CD8-positive, alpha-beta memory T cell (primary cell): ENCODE measurements at regions not wholly inside any gene's neighbourhood (a gene's known extent, or its start where the extent isn't known, plus 50 kb on each side); places are given as distances from the start of the nearest gene placed in this dataset.

Experiments used
- CTCF ChIA-PET: fragments of 350-600 bp; sonication (Branson Sonifier 250); formaldehyde crosslinking; loops from one replicate; lab custom pipeline; 2021; ENCODE audit warnings: antibody characterized with exemption; lab: Charles Lee
- POLR2A ChIA-PET: fragments of 350-600 bp; sonication (Branson Sonifier 250); formaldehyde crosslinking; loops from one replicate; lab custom pipeline; 2021; ENCODE audit warnings: antibody characterized with exemption; lab: Charles Lee
- DNase-seq, 5 donors: peaks; one replicate each; pipeline versions ENCODE4 v3.0.0 to v3.0.0-alpha.2; 2020 to 2022; ENCODE audit warnings: mixed read lengths in 1 of 5
- H3K27ac ChIP-seq: one replicate; pipeline ENCODE4 v1.7.0; 2013; ENCODE audit warnings: low read depth, mild to moderate bottlenecking, low read length, moderate library complexity
- H3K27me3 ChIP-seq: 2 replicates; pipeline ENCODE4 v1.7.0; 2013; ENCODE audit warnings: low read length, mild to moderate bottlenecking; ENCODE audit not compliant: insufficient read depth, poor library complexity, severe bottlenecking
- H3K36me3 ChIP-seq: 2 replicates; pipeline ENCODE4 v1.7.0; 2013; ENCODE audit warnings: mild to moderate bottlenecking, low read length, moderate library complexity; ENCODE audit not compliant: insufficient read depth
- H3K4me1 ChIP-seq: 2 replicates; pipeline ENCODE4 v1.7.0; 2013; ENCODE audit warnings: mild to moderate bottlenecking, low read length, moderate library complexity; ENCODE audit not compliant: insufficient read depth
- H3K4me3 ChIP-seq: 2 replicates; pipeline ENCODE4 v1.7.0; 2013; ENCODE audit warnings: mild to moderate bottlenecking, low read length
- H3K9me3 ChIP-seq: 2 replicates; pipeline ENCODE4 v1.7.0; 2013; ENCODE audit warnings: mild to moderate bottlenecking, low read length
- H3K27ac Mint-ChIP-seq, 8 donors: one replicate each; pipeline ENCODE4 v1.8.0; 2020 to 2021; ENCODE audit warnings: mixed read lengths in 8 of 8, mild to moderate bottlenecking in 6 of 8, inconsistent platforms in 3 of 8, moderate library complexity in 3 of 8
- H3K27me3 Mint-ChIP-seq, 2 donors: one replicate each; pipeline ENCODE4 v1.8.0; 2020 to 2021; ENCODE audit warnings: mixed read lengths in 2 of 2, mild to moderate bottlenecking in 1 of 2, moderate library complexity in 1 of 2
- H3K36me3 Mint-ChIP-seq, 3 donors: one replicate each; pipeline ENCODE4 v1.8.0; 2020 to 2021; ENCODE audit warnings: mixed read lengths in 3 of 3, inconsistent platforms in 1 of 3, mild to moderate bottlenecking in 1 of 3
- H3K4me1 Mint-ChIP-seq, 3 donors: one replicate each; pipeline ENCODE4 v1.8.0; 2020 to 2021; ENCODE audit warnings: mixed read lengths in 3 of 3, inconsistent platforms in 1 of 3, mild to moderate bottlenecking in 1 of 3
- H3K4me3 Mint-ChIP-seq, 7 donors: one replicate each; pipeline ENCODE4 v1.8.0; 2020 to 2021; ENCODE audit warnings: mixed read lengths in 7 of 7, mild to moderate bottlenecking in 6 of 7, moderate library complexity in 4 of 7, inconsistent platforms in 2 of 7
- H3K9me3 Mint-ChIP-seq, 5 donors: one replicate each; pipeline ENCODE4 v1.8.0; 2020 to 2022; ENCODE audit warnings: mixed read lengths in 5 of 5, mild to moderate bottlenecking in 3 of 5, moderate library complexity in 2 of 5, inconsistent platforms in 1 of 5

- no peak for DNase-seq
- CTCF ChIA-PET = interaction anchor here (1.2 kb wide), 1 partner anchor 71 kb away, joined by 3 read pairs; no protein-coding TSS in a partner anchor
- no peaks in the 10 kb centered on the region for H3K9me3 Mint-ChIP-seq
Measured at GRCh38 chr17:36777118-36777517, 160.2 kb upstream of the LHX1 start.

DNA sequence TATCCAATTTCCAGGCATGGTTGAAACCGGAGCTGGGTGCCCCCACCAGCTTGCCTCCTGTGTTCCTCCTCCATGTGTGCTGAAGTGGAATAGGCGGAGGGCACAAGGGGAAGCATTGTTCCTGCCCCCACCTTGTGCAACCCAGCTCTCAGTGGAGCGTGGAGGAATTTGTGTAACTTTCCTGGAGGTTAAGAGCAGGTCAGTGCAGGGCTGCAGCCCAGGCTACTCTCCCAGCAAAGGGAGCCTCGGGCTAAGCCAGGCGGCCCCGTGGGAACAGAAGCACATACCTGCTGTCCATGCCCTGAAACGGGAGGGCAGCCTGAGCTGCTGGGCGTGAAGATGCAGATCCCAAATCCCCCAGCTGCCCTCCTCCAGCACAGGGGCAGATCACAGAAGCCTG, 158.8 kb upstream of the LHX1 start:
- H3K9me3 ChIP-seq = no peaks in the 10 kb centered on the region
- no peaks in the 10 kb centered on the region for H3K4me1 ChIP-seq
- no peak overlapping the region for H3K4me3 Mint-ChIP-seq
- no peak for DNase-seq
- no peaks in the 10 kb centered on the region for H3K4me1 Mint-ChIP-seq
- H3K27ac ChIP-seq = no peak overlapping the region
- no peak overlapping the region for H3K4me3 ChIP-seq
- peaks cover 0 to 5% (median 0%) of the 10 kb centered on the region in 3 donors for H3K36me3 Mint-ChIP-seq
- no peak overlapping the region for H3K27ac Mint-ChIP-seq
- CTCF ChIA-PET = no interaction called here
- H3K9me3 Mint-ChIP-seq = no peaks in the 10 kb centered on the region
- peaks cover 31 to 69% of the 10 kb centered on the region in 2 donors for H3K27me3 Mint-ChIP-seq
- H3K36me3 ChIP-seq = no peaks in the 10 kb centered on the region
- POLR2A ChIA-PET = no interaction called here
- H3K27me3 ChIP-seq = peaks cover 4% of the 10 kb centered on the region

More at GRCh38 chr17:36777118-36777517, 160.2 kb upstream of the LHX1 start:
- Histone ChIP-seq H3K27me3 (peaks cover 4% of the 10 kb centered on the region), H3K36me3 (no peaks in the 10 kb centered on the region), H3K9me3 (no peaks in the 10 kb centered on the region), H3K4me3 (no peak overlapping the region), H3K4me1 (no peaks in the 10 kb centered on the region), H3K27ac (no peak overlapping the region)
- peaks cover 24 to 60% of the 10 kb centered on the region in 2 donors for H3K27me3 Mint-ChIP-seq
- no peak overlapping the region for H3K27ac Mint-ChIP-seq
- H3K36me3 Mint-ChIP-seq = peaks cover 0 to 5% (median 0%) of the 10 kb centered on the region in 3 donors
- H3K4me1 Mint-ChIP-seq = no peaks in the 10 kb centered on the region
- POLR2A ChIA-PET = no interaction called here
- H3K4me3 Mint-ChIP-seq = no peak overlapping the region

DNA sequence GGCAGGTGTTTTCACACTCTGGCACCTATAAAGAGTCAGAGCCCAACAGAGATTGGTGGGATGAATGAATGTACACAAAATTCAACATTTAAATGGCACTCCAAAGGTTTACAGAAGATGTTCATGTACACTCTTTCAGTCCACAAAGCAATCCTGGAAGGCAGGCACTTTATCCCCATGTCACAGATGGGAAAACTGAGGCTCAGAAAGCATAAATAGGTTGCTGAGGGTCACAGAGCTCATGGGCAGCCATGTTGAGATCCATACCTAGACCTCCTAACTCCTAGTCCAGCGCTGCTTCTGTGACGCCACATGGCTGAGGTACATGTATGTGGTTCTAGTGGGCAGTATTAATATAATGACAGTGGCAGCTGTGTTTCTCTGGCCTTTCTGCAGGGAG, 157.7 kb upstream of the LHX1 start:
- Mint-ChIP-seq H3K9me3 (no peaks in the 10 kb centered on the region), H3K4me3 (no peak overlapping the region), H3K4me1 (no peaks in the 10 kb centered on the region), H3K27me3 (peaks cover 35 to 74% of the 10 kb centered on the region in 2 donors), H3K27ac (no peak overlapping the region), H3K36me3 (peaks cover 0 to 5% (median 0%) of the 10 kb centered on the region in 3 donors)
- ChIA-PET POLR2A (no interaction called here), CTCF (no interaction called here)
- Histone ChIP-seq H3K9me3 (no peaks in the 10 kb centered on the region), H3K4me3 (no peak overlapping the region), H3K27ac (no peak overlapping the region), H3K4me1 (no peaks in the 10 kb centered on the region), H3K36me3 (no peaks in the 10 kb centered on the region), H3K27me3 (no peaks in the 10 kb centered on the region)
- no peak for DNase-seq

DNA sequence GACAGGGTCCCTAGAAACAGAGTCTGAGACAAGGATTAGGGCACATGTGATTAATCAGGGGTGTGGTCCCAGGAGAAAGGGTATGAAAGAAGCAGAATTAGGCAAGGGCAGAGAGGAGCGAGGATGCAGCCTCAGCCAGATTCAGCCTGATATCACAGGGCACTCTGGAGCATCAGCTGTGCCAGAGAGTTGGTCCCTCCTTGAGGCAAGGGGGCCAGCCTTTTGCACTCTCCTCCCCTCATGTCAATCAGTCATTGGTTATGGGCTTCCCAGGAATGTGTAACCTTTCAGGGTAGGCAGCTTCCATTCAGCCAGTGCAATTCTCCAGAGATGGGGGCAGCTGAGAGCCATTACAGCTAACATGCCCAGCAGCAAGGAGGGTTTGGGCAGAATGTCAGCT, 152.6 kb upstream of the LHX1 start:
- ChIA-PET CTCF (no interaction called here), POLR2A (no interaction called here)
- Mint-ChIP-seq H3K4me3 (peak overlapping the region in 1 of 7 donors; percentile 66), H3K27ac (no peak overlapping the region), H3K4me1 (no peaks in the 10 kb centered on the region), H3K9me3 (peaks cover 0 to 7% (median 0%) of the 10 kb centered on the region in 5 donors), H3K36me3 (no peaks in the 10 kb centered on the region), H3K27me3 (peaks cover 28 to 58% of the 10 kb centered on the region in 2 donors)
- no peak for DNase-seq
- H3K4me1 ChIP-seq = no peaks in the 10 kb centered on the region
- no peak overlapping the region for H3K27ac ChIP-seq
- H3K27me3 ChIP-seq = no peaks in the 10 kb centered on the region
- H3K4me3 ChIP-seq = no peak overlapping the region
- no peaks in the 10 kb centered on the region for H3K9me3 ChIP-seq
- no peaks in the 10 kb centered on the region for H3K36me3 ChIP-seq

DNA sequence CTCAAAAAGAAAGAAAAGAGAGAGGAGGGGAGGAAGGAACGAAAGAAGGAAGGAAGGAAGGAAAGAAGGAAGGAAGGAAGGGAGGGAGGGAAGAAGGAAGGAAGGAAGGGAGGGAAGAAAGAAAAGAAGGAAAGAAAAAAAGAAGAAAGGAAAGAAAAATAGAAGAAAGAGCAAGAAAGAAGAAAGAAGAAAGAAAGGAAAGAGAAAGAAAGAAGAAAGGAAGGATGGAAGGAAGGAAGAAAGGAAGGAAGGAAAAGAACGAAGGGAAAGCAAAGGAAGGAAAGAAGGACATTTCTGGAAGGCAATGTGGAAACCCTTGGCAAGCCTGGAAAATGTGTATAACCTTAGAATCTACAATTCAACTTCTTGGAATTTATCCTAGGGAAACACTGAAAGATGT, 150.4 kb upstream of the LHX1 start:
- H3K27me3 ChIP-seq = no peaks in the 10 kb centered on the region
- H3K27me3 Mint-ChIP-seq = peaks cover 32 to 63% of the 10 kb centered on the region in 2 donors
- H3K36me3 ChIP-seq = no peaks in the 10 kb centered on the region
- CTCF ChIA-PET = no interaction called here
- peaks cover 0 to 7% (median 0%) of the 10 kb centered on the region in 5 donors for H3K9me3 Mint-ChIP-seq
- H3K4me3 Mint-ChIP-seq = no peak overlapping the region
- H3K4me1 ChIP-seq = no peaks in the 10 kb centered on the region
- no peak overlapping the region for H3K27ac Mint-ChIP-seq
- no peaks in the 10 kb centered on the region for H3K4me1 Mint-ChIP-seq
- H3K36me3 Mint-ChIP-seq = no peaks in the 10 kb centered on the region
- DNase-seq = no peak
- H3K27ac ChIP-seq = no peak overlapping the region
- no peaks in the 10 kb centered on the region for H3K9me3 ChIP-seq
- H3K4me3 ChIP-seq = no peak overlapping the region
- POLR2A ChIA-PET = no interaction called here

DNA sequence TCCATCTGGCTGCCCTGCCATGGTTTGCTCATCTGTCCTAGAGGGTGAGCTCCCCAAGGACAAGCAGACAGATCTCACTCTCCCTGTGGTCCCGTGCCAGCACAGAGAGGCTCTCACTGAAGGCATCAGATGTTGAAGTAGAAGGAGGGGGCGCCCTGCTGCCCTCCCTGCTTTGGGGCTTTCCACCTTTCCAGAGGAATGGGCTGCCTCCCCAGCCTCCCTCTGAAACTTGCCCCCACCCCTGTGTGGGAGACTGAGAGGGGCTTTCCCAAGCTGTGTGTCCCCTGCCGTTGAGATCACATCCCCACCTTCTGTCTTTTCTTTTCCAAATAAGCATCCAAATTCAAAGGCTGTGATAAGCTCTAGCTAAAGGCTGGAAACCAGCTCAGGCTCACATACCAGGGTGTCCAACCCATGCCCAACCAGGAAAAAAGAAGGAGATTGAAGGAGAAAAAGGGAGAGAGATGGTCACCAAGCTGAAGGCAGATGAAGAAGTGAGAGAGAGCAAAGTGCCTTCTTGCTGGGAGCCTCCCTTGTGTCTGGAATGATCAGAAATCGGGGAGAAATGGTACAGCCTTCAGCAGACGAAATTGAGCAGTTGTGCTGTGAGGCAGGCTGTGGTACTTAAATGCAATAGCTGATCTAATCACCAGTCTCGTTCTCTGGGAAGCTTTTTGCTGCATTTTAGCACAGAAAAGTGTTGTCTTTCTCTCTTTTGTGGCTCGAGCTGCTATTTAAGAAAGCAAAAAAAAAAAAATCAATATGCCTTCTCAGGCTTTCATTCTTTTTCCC, 145.9 kb upstream of the LHX1 start:
- Mint-ChIP-seq H3K4me1 (no peaks in the 10 kb centered on the region), H3K27ac (no peak overlapping the region), H3K4me3 (no peak overlapping the region), H3K27me3 (peaks cover 22 to 43% of the 10 kb centered on the region in 2 donors), H3K9me3 (peaks cover 0 to 3% (median 0%) of the 10 kb centered on the region in 5 donors), H3K36me3 (no peaks in the 10 kb centered on the region)
- Histone ChIP-seq H3K4me1 (no peaks in the 10 kb centered on the region), H3K4me3 (no peak overlapping the region), H3K27ac (no peak overlapping the region), H3K27me3 (no peaks in the 10 kb centered on the region), H3K36me3 (no peaks in the 10 kb centered on the region), H3K9me3 (no peaks in the 10 kb centered on the region)
- CTCF ChIA-PET = no interaction called here
- POLR2A ChIA-PET = no interaction called here
- no peak for DNase-seq

DNA sequence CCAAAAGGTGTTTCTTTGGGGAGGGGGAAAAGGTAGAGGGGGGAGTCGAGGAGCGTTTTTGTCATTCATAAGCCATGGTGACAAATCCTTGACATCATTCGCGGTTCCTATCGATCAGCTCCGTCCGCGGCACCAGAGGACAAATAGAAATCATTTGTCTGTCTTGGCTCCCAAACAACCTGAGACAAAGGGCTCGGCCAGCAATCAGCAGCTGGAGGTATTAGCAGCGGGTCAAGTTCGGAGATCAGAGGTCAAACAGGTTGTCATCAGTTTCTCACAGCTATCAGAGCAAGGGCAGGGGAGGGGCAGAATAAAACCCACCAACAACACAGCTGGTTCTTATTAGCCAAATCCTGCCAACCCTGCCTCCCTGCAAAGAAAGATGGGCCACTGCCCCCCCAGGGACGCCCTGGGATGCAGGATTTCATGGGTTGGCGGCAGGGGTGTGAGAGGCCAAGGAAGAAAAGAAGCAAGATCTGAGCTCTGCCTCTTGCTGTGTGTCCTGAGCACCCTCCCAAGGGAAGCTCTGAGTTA, 145.3 kb upstream of the LHX1 start:
- CTCF ChIA-PET = no interaction called here
- H3K4me1 ChIP-seq = no peaks in the 10 kb centered on the region
- H3K9me3 Mint-ChIP-seq = no peaks in the 10 kb centered on the region
- no peaks in the 10 kb centered on the region for H3K4me1 Mint-ChIP-seq
- no peak overlapping the region for H3K27ac ChIP-seq
- H3K9me3 ChIP-seq = no peaks in the 10 kb centered on the region
- no peaks in the 10 kb centered on the region for H3K36me3 Mint-ChIP-seq
- no peak overlapping the region for H3K27ac Mint-ChIP-seq
- H3K36me3 ChIP-seq = no peaks in the 10 kb centered on the region
- peaks cover 21 to 38% of the 10 kb centered on the region in 2 donors for H3K27me3 Mint-ChIP-seq
- no peak overlapping the region for H3K4me3 ChIP-seq
- DNase-seq = no peak
- H3K4me3 Mint-ChIP-seq = no peak overlapping the region
- H3K27me3 ChIP-seq = no peaks in the 10 kb centered on the region
- POLR2A ChIA-PET = no interaction called here

GRCh38 chr17:36792849-36793248, 144.4 kb upstream of the LHX1 start:
- CTCF ChIA-PET = no interaction called here
- H3K36me3 Mint-ChIP-seq = no peaks in the 10 kb centered on the region
- POLR2A ChIA-PET = no interaction called here

More at GRCh38 chr17:36792849-36793248, 144.4 kb upstream of the LHX1 start:
- Mint-ChIP-seq H3K4me1 (no peaks in the 10 kb centered on the region), H3K27ac (no peak overlapping the region), H3K27me3 (peaks cover 21 to 40% of the 10 kb centered on the region in 2 donors), H3K9me3 (peaks cover 0 to 3% (median 0%) of the 10 kb centered on the region in 5 donors), H3K4me3 (no peak overlapping the region)
- Histone ChIP-seq H3K4me3 (no peak overlapping the region), H3K27ac (no peak overlapping the region), H3K27me3 (no peaks in the 10 kb centered on the region), H3K9me3 (no peaks in the 10 kb centered on the region), H3K36me3 (no peaks in the 10 kb centered on the region), H3K4me1 (no peaks in the 10 kb centered on the region)
- no peak for DNase-seq
